ENCODE measurements at regions not wholly inside any gene's neighbourhood (a gene's known extent, or its start where the extent isn't known, plus 50 kb on each side); places are given as distances from the start of the nearest gene placed in this dataset.

DNA sequence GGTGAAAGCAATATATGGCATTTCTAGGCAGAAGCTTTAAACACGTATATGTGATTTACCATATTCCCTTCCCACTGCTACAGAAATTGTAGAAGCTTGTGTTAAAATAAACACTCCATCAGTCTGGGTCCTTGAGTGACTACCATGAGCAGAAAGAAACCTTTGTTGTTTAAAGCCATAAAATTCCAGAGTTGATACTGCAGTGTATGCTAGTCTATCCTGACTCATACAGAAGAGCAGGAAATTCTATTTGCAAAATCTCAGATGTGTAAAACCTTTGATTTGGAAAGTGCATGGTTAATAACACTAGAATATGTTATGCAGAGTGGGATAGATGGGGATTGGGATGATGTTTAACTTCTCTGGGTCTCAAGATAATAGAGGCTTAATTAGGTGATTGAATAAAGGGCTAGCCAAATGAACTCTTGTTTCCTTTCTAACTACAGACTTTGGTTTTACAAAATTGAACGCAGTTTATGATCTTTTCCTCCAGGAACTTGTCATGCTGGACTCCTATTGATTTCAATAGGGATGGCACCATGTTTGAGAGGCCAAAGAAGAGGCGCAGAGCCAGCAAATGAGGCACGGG is 282.7 kb upstream of the VLDLR start:
- Histone ChIP-seq H3K27me3 (no peaks in the 10 kb centered on the region), H3K36me3 (no peaks in the 10 kb centered on the region), H3K9me3 (no peaks in the 10 kb centered on the region), H3K4me1 (no peaks in the 10 kb centered on the region), H3K4me3 (ENCODE audit: low read depth, low read length) (no peak overlapping the region)
- TF ChIP-seq, protein P1, sequence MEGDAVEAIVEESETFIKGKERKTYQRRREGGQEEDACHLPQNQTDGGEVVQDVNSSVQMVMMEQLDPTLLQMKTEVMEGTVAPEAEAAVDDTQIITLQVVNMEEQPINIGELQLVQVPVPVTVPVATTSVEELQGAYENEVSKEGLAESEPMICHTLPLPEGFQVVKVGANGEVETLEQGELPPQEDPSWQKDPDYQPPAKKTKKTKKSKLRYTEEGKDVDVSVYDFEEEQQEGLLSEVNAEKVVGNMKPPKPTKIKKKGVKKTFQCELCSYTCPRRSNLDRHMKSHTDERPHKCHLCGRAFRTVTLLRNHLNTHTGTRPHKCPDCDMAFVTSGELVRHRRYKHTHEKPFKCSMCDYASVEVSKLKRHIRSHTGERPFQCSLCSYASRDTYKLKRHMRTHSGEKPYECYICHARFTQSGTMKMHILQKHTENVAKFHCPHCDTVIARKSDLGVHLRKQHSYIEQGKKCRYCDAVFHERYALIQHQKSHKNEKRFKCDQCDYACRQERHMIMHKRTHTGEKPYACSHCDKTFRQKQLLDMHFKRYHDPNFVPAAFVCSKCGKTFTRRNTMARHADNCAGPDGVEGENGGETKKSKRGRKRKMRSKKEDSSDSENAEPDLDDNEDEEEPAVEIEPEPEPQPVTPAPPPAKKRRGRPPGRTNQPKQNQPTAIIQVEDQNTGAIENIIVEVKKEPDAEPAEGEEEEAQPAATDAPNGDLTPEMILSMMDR (IDR thresholded peaks at IDR 0.05; ENCODE audit: low read depth, low read length): no peak
- DNase-seq: no peak

DNA sequence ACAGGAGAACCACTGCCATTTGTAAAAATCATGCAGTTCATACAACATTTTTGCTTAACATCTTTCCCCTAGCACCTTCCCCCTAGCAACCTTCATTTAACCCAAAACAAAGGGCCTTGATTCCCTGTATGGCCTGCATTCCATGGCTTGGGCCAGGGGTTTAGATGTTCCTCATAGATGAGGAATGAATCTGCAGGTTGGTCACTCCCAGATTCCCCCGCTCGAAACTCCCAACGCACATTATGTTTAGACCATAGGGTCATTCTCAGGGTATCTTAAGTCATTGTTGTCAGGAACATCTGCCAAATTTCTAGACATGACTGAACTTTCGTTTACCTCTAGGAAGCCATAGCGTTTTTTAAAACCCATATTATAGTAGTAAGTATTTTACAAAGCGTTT is 282.2 kb upstream of the VLDLR start:
- DNase-seq: no peak
- no peaks in the 10 kb centered on the region for H3K9me3 ChIP-seq
- TF ChIP-seq, protein P1 (IDR thresholded peaks at IDR 0.05; ENCODE audit: low read depth, low read length): no peak

DNA sequence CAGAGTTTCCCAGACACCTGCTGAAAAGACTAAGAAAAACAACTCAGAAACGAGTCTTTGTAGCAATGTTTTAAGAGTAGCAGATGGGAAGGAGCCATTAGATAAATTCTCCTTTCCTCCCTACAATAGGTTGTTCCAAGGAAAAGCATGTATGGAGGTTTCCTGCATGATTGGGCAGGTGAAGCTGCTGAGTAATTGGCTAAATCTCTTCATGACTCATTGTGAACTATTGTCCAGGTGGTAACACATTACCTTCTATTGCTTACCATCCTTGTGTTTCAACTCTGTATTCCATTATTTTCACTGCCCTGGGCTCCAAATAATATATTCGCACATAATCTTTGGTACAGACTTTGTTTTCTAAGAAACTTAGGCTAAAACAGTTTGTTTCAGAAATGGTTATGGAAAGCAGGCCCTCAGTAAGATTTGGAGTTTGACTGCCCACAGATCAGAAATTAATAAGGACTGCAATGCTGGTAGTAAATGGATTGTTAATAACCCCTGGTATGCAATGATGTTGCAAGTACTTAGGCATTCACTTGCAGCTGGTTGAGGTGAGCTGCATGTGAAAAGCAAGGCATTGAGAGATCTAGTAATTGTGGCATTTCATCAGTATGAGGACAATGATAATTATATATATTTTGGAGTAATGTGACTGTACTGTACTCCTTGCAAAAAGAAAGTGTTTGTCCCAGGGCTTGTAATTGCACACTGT is 281.4 kb upstream of the VLDLR start:
- no peaks in the 10 kb centered on the region for H3K4me1 ChIP-seq
- no peak overlapping the region for H3K4me3 ChIP-seq (ENCODE audit: low read depth, low read length)
- H3K9me3 ChIP-seq: no peaks in the 10 kb centered on the region
- DNase-seq: no peak
- no peaks in the 10 kb centered on the region for H3K36me3 ChIP-seq
- H3K27me3 ChIP-seq: no peaks in the 10 kb centered on the region
- TF ChIP-seq, protein P1 (IDR thresholded peaks at IDR 0.05; ENCODE audit: low read depth, low read length): no peak

More for the DNA sequence above, 282.2 kb upstream of the VLDLR start:
- Histone ChIP-seq H3K36me3 (no peaks in the 10 kb centered on the region), H3K4me3 (ENCODE audit: low read depth, low read length) (no peak overlapping the region), H3K4me1 (no peaks in the 10 kb centered on the region), H3K27me3 (no peaks in the 10 kb centered on the region)

DNA sequence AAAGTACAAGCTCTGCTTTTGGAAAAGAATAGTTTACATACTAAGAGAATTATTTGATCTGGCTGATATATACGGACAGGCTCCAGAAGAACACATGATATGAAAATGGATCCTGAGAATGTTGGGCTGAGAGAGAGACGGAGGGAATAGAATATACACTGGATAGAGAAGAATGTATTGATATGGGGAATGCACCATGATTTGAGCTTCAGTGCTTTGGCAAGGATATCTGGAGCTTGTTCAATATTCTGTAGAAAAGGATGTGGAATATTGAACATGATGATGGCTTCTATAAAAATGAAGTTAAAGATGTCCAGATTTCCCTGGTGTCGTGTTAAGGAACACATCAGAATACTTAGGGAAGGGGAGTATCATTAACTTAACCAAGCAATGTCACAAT is 280.5 kb upstream of the VLDLR start:
- no peaks in the 10 kb centered on the region for H3K9me3 ChIP-seq
- no peak for DNase-seq
- TF ChIP-seq, protein P1 (IDR thresholded peaks at IDR 0.05; ENCODE audit: low read depth, low read length): no peak

DNA sequence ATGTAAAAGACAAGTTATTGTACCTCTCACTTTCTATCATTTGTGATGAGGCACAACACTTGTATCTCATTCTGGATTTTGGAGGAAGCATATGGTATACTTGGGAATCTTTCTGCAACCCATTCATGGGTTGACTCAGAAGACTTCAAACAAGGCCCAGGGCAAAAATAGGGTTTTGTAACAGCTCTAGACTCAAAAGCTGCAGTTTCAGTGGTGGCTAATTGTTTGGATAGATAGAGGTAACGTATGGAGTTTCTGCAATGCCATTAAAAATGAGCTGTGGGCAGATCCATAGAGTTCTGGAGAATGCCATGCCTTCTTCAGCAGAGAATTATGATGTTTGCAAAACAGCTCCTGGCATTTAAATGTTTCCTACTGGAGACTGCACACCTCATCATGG is 279.6 kb upstream of the VLDLR start:
- TF ChIP-seq, protein P1 (IDR thresholded peaks at IDR 0.05; ENCODE audit: low read depth, low read length): no peak
- H3K27me3 ChIP-seq: no peaks in the 10 kb centered on the region

More for the DNA sequence above, 280.5 kb upstream of the VLDLR start:
- H3K27me3 ChIP-seq: no peaks in the 10 kb centered on the region
- no peaks in the 10 kb centered on the region for H3K4me1 ChIP-seq
- H3K36me3 ChIP-seq: no peaks in the 10 kb centered on the region
- no peak overlapping the region for H3K4me3 ChIP-seq (ENCODE audit: low read depth, low read length)

DNA sequence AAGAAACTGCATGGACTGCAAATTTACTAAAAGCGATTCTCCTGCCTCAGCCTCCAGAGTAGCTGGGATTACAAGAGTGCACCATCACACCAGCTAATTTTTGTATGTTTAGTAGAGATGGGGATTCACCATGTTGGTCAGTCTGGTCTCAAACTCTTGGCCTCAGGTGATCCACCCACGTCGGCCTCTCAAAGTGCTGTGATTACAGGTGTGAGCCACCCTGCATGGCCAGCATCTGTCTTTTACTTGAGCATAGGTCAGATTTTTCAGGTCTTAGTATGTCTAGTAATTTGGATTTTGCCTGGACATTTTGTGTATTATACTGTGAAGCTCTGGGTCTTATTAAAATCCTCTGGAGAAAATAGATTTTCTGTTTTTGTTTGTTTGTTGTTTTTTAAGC is 277.8 kb upstream of the VLDLR start:
- no peaks in the 10 kb centered on the region for H3K36me3 ChIP-seq
- no peak overlapping the region for H3K4me3 ChIP-seq (ENCODE audit: low read depth, low read length)
- H3K4me1 ChIP-seq: no peaks in the 10 kb centered on the region
- no peak for DNase-seq
- no peaks in the 10 kb centered on the region for H3K27me3 ChIP-seq
- H3K9me3 ChIP-seq: no peaks in the 10 kb centered on the region
- TF ChIP-seq, protein P1 (IDR thresholded peaks at IDR 0.05; ENCODE audit: low read depth, low read length): no peak

More for the DNA sequence above, 279.6 kb upstream of the VLDLR start:
- H3K36me3 ChIP-seq: no peaks in the 10 kb centered on the region
- no peaks in the 10 kb centered on the region for H3K9me3 ChIP-seq
- no peak overlapping the region for H3K4me3 ChIP-seq (ENCODE audit: low read depth, low read length)
- H3K4me1 ChIP-seq: no peaks in the 10 kb centered on the region
- DNase-seq: no peak

Data from BE2C (cell line).